ENCODE measurements at regions not wholly inside any gene's neighbourhood (a gene's known extent, or its start where the extent isn't known, plus 50 kb on each side); places are given as distances from the start of the nearest gene placed in this dataset.

DNA sequence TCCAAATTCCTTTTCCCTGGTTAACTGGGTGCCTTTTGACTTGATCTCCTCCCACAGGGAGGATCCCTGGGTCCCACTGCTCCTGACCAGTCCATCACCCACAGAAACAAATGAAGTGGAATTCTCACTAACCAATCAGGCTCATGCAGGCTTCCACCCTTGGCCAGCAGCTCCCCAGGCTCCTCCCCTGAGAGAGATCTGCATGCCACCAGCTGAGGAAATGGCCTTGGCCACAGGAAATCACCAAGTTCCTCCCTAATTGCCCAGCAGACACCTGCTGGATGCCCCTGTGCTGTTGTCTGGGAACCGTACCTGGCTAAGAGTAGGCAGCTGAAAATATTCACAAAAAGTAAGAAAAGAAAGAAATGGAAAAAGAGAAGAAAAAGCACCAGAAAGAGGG lies 207.4 kb downstream of the NCK2 start:
- TF ChIP-seq, protein P1, sequence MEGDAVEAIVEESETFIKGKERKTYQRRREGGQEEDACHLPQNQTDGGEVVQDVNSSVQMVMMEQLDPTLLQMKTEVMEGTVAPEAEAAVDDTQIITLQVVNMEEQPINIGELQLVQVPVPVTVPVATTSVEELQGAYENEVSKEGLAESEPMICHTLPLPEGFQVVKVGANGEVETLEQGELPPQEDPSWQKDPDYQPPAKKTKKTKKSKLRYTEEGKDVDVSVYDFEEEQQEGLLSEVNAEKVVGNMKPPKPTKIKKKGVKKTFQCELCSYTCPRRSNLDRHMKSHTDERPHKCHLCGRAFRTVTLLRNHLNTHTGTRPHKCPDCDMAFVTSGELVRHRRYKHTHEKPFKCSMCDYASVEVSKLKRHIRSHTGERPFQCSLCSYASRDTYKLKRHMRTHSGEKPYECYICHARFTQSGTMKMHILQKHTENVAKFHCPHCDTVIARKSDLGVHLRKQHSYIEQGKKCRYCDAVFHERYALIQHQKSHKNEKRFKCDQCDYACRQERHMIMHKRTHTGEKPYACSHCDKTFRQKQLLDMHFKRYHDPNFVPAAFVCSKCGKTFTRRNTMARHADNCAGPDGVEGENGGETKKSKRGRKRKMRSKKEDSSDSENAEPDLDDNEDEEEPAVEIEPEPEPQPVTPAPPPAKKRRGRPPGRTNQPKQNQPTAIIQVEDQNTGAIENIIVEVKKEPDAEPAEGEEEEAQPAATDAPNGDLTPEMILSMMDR (conservative IDR thresholded peaks at IDR 0.05) = no peak
- DNase-seq = peak; percentile 57
- no peak overlapping the region for H3K4me2 ChIP-seq (ENCODE audit: insufficient read depth, insufficient read length, low read length)

More for the DNA sequence above, 207.4 kb downstream of the NCK2 start:
- Histone ChIP-seq H3K56ac (ENCODE audit: insufficient read length, low read depth, low read length) (no peak overlapping the region), H3K4me1 (ENCODE audit: insufficient read depth, low read length) (peaks cover 15% of the 10 kb centered on the region), H3K23me2 (ENCODE audit: insufficient read length, low read depth, low read length, poor library complexity, severe bottlenecking) (no peaks in the 10 kb centered on the region), H3K14ac (ENCODE audit: insufficient read depth, low read length) (no peak overlapping the region), H4K5ac (ENCODE audit: insufficient read length, low read depth, low read length) (no peak overlapping the region), H3K23ac (ENCODE audit: insufficient read length, low read depth, low read length) (no peak overlapping the region), H2AFZ (ENCODE audit: low read length) (no peak overlapping the region), H2BK5ac (ENCODE audit: insufficient read length, low read length) (no peak overlapping the region), H4K91ac (ENCODE audit: insufficient read length, low read depth, low read length) (no peak overlapping the region), H2BK12ac (ENCODE audit: insufficient read length, low read depth, low read length) (no peak overlapping the region), H3K79me1 (ENCODE audit: insufficient read depth, low read depth, low read length, poor library complexity, severe bottlenecking) (no peaks in the 10 kb centered on the region), H2BK20ac (ENCODE audit: low read depth, low read length, poor library complexity, severe bottlenecking) (no peak overlapping the region), H3K4ac (ENCODE audit: low read depth, low read length) (no peak overlapping the region), H3K79me2 (ENCODE audit: insufficient read depth, low read length) (no peaks in the 10 kb centered on the region), H4K8ac (replicated peaks; ENCODE audit: insufficient read length, low read depth, low read length) (no peak overlapping the region), H3K27me3 (ENCODE audit: insufficient read depth, low read length) (no peaks in the 10 kb centered on the region), H2AK5ac (ENCODE audit: insufficient read length, low read length) (no peak overlapping the region), H3T11ph (ENCODE audit: low read length) (no peak overlapping the region), H3K9me3 (ENCODE audit: control insufficient read depth, low read depth, low read length) (no peaks in the 10 kb centered on the region), H3K9ac (ENCODE audit: extremely low read depth, insufficient read length, low read length) (no peak overlapping the region), H2BK120ac (ENCODE audit: low read depth, low read length, poor library complexity, severe bottlenecking) (no peak overlapping the region), H4K20me1 (ENCODE audit: control insufficient read depth, insufficient read depth, insufficient read length) (no peaks in the 10 kb centered on the region), H3K27ac (ENCODE audit: insufficient read length, low read depth, low read length) (no peak overlapping the region), H3K18ac (ENCODE audit: insufficient read length, low read depth, low read length) (no peak overlapping the region), H2BK15ac (ENCODE audit: low read depth, low read length) (no peak overlapping the region)
- Mint-ChIP-seq H3K27me3 (ENCODE audit: low read depth) (peaks cover 96% of the 10 kb centered on the region), H3K27ac (no peak overlapping the region), H3K4me1 (peaks cover 35 to 41% of the 10 kb centered on the region in 2 experiments), H3K36me3 (ENCODE audit: insufficient read depth in 1 of 3, low read depth in 3 of 3) (no peaks in the 10 kb centered on the region; a peak in 1 of 7 replicates), H3K4me3 (no peak overlapping the region), H3K9me3 (peaks cover 0 to 2% of the 10 kb centered on the region in 2 experiments; a peak in 2 of 5 replicates)
- WGBS (ENCODE audit: extremely low coverage, insufficient read length, low lambda C conversion rate) = no CpG with 5 or more reads among the region's 1 CpG
